ENCODE measurements at regions not wholly inside any gene's neighbourhood (a gene's known extent, or its start where the extent isn't known, plus 50 kb on each side); places are given as distances from the start of the nearest gene placed in this dataset.

DNA sequence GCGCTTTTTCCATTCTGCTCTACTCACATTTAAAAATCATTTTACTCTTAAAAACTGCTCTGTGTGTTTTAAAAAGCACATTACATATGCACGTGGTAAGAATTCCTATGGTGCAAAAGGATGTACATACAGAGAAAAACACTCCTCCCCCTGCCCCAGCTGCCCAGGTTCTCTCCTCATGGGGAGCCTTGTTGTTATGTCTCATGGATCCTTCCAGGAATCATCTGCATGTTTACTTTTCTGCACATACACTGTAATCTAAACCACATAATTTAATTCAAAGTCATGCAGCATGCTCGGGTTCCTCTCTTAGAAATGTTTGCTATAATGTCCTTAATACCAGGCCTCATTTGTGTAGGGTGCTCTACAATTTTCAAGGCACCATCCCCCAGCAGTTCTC, 243.3 kb downstream of the LOXHD1 start:
- no peaks in the 10 kb centered on the region for H3K9me3 ChIP-seq (ENCODE audit: low read length)
- peaks cover 4% of the 10 kb centered on the region for H3K79me2 ChIP-seq (replicated peaks; ENCODE audit: insufficient read depth, low read length)
- H3K36me3 ChIP-seq (ENCODE audit: insufficient read depth, low read length) = no peaks in the 10 kb centered on the region
- H4K20me1 ChIP-seq (ENCODE audit: insufficient read depth) = no peaks in the 10 kb centered on the region
- no peaks in the 10 kb centered on the region for H3K27me3 ChIP-seq (ENCODE audit: insufficient read depth, low read depth, low read length)
- H2AFZ ChIP-seq (ENCODE audit: low read depth, low read length) = no peak overlapping the region
- H3K4me2 ChIP-seq (ENCODE audit: low read length) = no peak overlapping the region
- H3K9me2 ChIP-seq (ENCODE audit: insufficient read depth, low read length) = no peaks in the 10 kb centered on the region
- no peak overlapping the region for H3K27ac ChIP-seq (ENCODE audit: low read length)
- no peak overlapping the region for H3K9ac ChIP-seq (ENCODE audit: low read length)
- no peak for TF ChIP-seq RAD21 (conservative IDR thresholded peaks at IDR 0.05)
- TF ChIP-seq TAF1 (IDR thresholded peaks at IDR 0.05; ENCODE audit: low read depth) = no peak
- no peak for TF ChIP-seq EP300 (conservative IDR thresholded peaks at IDR 0.05; ENCODE audit: poor library complexity, severe bottlenecking)
- TF ChIP-seq EZH2 (IDR thresholded peaks at IDR 0.05; ENCODE audit: borderline replicate concordance, insufficient read depth, low read length, poor library complexity, severe bottlenecking) = no peak
- TF ChIP-seq CTCF (IDR thresholded peaks at IDR 0.05; ENCODE audit: poor library complexity, severe bottlenecking) = no peak
- TF ChIP-seq SMC3 (conservative IDR thresholded peaks at IDR 0.05; ENCODE audit: poor library complexity) = no peak
- TF ChIP-seq POLR2AphosphoS5 (IDR thresholded peaks at IDR 0.05) = no peak
- TF ChIP-seq MXI1 (conservative IDR thresholded peaks at IDR 0.05; ENCODE audit: poor library complexity, severe bottlenecking) = no peak
- TF ChIP-seq, protein P1, sequence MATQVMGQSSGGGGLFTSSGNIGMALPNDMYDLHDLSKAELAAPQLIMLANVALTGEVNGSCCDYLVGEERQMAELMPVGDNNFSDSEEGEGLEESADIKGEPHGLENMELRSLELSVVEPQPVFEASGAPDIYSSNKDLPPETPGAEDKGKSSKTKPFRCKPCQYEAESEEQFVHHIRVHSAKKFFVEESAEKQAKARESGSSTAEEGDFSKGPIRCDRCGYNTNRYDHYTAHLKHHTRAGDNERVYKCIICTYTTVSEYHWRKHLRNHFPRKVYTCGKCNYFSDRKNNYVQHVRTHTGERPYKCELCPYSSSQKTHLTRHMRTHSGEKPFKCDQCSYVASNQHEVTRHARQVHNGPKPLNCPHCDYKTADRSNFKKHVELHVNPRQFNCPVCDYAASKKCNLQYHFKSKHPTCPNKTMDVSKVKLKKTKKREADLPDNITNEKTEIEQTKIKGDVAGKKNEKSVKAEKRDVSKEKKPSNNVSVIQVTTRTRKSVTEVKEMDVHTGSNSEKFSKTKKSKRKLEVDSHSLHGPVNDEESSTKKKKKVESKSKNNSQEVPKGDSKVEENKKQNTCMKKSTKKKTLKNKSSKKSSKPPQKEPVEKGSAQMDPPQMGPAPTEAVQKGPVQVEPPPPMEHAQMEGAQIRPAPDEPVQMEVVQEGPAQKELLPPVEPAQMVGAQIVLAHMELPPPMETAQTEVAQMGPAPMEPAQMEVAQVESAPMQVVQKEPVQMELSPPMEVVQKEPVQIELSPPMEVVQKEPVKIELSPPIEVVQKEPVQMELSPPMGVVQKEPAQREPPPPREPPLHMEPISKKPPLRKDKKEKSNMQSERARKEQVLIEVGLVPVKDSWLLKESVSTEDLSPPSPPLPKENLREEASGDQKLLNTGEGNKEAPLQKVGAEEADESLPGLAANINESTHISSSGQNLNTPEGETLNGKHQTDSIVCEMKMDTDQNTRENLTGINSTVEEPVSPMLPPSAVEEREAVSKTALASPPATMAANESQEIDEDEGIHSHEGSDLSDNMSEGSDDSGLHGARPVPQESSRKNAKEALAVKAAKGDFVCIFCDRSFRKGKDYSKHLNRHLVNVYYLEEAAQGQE (IDR thresholded peaks at IDR 0.05; ENCODE audit: borderline replicate concordance) = no peak
- no peak overlapping the region for H3K4me3 ChIP-seq (ENCODE audit: low read length)
- H3F3A ChIP-seq (ENCODE audit: insufficient read depth, low read length, poor library complexity, severe bottlenecking) = no peaks in the 10 kb centered on the region

DNA sequence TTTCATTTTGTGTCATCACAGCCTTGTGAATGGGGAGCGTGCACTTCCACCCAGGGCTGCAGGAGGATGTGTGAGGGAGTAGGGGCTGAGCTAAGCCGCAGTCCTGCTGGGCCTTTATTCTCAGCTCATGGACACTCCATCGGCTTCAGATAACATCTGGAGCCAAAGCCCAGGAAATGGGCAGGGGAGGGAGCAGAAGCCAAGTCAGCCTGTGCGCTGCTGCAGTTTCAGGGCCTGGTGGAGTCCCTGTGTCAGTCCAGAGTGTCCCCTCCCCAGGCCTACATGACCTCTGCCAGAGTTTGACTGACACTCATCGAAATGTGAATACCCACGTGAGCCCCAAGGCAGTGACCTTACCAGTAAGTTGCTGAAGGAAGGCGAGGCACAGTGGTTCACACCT, 242.2 kb downstream of the LOXHD1 start:
- no peaks in the 10 kb centered on the region for H3K9me3 ChIP-seq (ENCODE audit: low read length)
- no peak overlapping the region for H3K27ac ChIP-seq (ENCODE audit: low read length)
- H4K20me1 ChIP-seq (ENCODE audit: insufficient read depth) = no peaks in the 10 kb centered on the region
- H3F3A ChIP-seq (ENCODE audit: insufficient read depth, low read length, poor library complexity, severe bottlenecking) = no peaks in the 10 kb centered on the region
- no peak for TF ChIP-seq TAF1 (IDR thresholded peaks at IDR 0.05; ENCODE audit: low read depth)
- no peak for TF ChIP-seq POLR2AphosphoS5 (IDR thresholded peaks at IDR 0.05)
- no peak for TF ChIP-seq RAD21 (conservative IDR thresholded peaks at IDR 0.05)
- TF ChIP-seq EP300 (conservative IDR thresholded peaks at IDR 0.05; ENCODE audit: poor library complexity, severe bottlenecking) = no peak
- no peak for TF ChIP-seq MXI1 (conservative IDR thresholded peaks at IDR 0.05; ENCODE audit: poor library complexity, severe bottlenecking)
- TF ChIP-seq SMC3 (conservative IDR thresholded peaks at IDR 0.05; ENCODE audit: poor library complexity) = no peak
- TF ChIP-seq EZH2 (IDR thresholded peaks at IDR 0.05; ENCODE audit: borderline replicate concordance, insufficient read depth, low read length, poor library complexity, severe bottlenecking) = no peak
- TF ChIP-seq CTCF (IDR thresholded peaks at IDR 0.05; ENCODE audit: poor library complexity, severe bottlenecking) = no peak
- TF ChIP-seq, protein P1 (IDR thresholded peaks at IDR 0.05; ENCODE audit: borderline replicate concordance) = no peak
- no peak overlapping the region for H3K4me3 ChIP-seq (ENCODE audit: low read length)
- H3K36me3 ChIP-seq (ENCODE audit: insufficient read depth, low read length) = no peaks in the 10 kb centered on the region
- H3K27me3 ChIP-seq (ENCODE audit: insufficient read depth, low read depth, low read length) = no peaks in the 10 kb centered on the region
- H3K9ac ChIP-seq (ENCODE audit: low read length) = no peak overlapping the region
- H3K79me2 ChIP-seq (replicated peaks; ENCODE audit: insufficient read depth, low read length) = no peaks in the 10 kb centered on the region
- H3K4me2 ChIP-seq (ENCODE audit: low read length) = no peak overlapping the region
- no peaks in the 10 kb centered on the region for H3K9me2 ChIP-seq (ENCODE audit: insufficient read depth, low read length)
- no peak overlapping the region for H2AFZ ChIP-seq (ENCODE audit: low read depth, low read length)

All from neural cell (in vitro differentiated cells).